Medulla oblongata (tissue), 1 donor: ENCODE measurements at regions not wholly inside any gene's neighbourhood (a gene's known extent, or its start where the extent isn't known, plus 50 kb on each side); places are given as distances from the start of the nearest gene placed in this dataset.
A peak's percentile ranks its signal among the peaks of the same experiment; 100 is the strongest.
"Not testable (repeated sequence)": the region's sequence is repeated elsewhere in the genome, so short reads cannot be mapped to it uniquely, and the experiment has no call there.

Experiments
- DNase-seq: peaks from one replicate; pipeline ENCODE4 v3.0.0-alpha.2; 2015; ENCODE audit errors: extremely low spot score

DNA sequence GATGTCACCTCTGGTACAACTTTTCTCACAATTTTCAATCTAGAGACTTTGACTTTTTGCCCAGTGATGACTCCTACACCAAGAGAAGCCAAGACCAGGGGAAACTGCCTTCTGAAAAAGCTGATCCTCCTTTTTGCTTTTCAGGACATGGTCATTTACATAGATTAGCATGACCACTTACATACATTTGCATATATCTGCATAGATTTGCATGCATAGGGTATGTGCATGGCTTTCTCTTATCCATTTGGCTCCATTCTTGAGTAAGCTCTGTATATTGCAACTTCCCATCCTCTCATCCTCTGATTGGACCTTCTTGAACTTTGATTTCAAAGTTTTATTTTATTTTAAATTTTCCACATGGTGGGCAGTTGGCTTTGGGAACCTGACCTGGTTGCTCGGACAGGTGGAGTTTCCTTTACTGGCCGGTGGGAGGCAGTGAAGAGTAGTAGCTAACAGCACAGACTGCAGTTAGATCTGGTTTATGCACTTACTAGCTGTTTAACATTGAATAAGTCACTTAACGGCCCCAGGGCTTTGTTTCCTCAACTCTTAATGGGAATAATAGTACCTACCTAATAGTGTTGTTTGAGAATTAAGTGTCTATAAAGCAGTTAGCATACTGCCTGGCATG, 92.9 kb downstream of the GPR139 start:
- no peak for DNase-seq

DNA sequence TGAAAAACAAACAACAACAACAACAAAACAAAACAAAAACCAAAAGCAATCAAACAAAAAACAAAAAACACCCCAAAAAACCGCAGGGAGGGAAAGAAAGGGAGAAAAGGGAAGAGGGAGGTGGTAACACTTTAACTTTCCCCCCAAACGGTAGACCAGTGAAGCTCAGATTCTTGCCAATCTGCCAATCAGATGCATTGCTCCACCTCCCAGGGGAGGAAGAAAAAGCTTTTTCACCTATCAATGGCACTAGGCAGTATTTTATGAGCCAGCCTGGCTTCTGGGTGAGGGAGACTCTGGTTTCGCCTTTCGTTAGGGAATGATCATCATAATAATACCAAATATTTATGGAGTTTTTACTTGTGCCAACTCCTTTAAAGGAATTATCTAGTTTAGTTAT, 94.1 kb downstream of the GPR139 start:
- DNase-seq, result no peak

DNA sequence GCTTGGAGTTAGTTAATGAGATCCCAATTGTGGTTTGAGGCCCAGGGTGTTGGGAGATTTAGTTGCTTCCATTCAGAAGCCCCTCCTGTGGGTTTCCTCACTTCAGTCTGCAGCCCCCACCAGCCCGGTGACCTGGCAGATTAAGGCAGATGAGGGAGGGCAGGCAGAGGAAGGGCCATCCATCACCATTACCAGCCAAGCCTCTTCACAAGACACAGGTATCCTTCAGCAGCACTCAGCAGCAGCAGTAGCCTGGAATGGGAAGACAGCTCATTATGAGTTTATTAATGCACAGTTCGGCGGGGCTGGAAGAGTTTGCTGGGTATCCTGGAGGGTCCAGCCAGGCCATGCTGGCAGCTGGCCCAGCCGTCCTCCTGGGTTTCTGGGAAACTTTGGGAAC, 90.0 kb upstream of the GPRC5B start:
- no peak for DNase-seq

DNA sequence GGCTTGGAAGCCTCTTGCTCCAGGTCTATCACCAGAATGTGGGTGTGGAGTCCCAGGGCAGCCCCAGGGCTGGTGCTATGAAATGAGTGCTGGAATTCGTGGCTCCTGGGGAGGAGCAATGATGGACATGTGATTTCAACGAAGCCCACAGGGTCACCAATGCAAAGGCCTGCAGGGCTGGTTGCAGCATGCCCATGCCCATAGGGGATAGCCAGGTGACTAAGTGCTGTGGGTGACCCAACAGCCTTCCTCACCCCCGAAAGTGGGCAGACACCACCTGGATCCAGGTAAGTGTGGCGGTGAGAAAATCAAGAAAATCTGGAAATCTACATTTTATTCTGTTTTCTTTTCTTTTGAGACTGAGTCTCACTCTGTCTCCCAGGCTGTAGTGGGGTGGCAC, 87.5 kb upstream of the GPRC5B start:
- no peak for DNase-seq

- DNase-seq, result no peak
Observed at GRCh38 chr16:19968891-19969683, 84.4 kb upstream of the GPRC5B start.

- no peak for DNase-seq
Observed at GRCh38 chr16:19967963-19968362, 83.3 kb upstream of the GPRC5B start.

GRCh38 chr16:19967561-19967960, 82.9 kb upstream of the GPRC5B start:
- no peak for DNase-seq

DNA sequence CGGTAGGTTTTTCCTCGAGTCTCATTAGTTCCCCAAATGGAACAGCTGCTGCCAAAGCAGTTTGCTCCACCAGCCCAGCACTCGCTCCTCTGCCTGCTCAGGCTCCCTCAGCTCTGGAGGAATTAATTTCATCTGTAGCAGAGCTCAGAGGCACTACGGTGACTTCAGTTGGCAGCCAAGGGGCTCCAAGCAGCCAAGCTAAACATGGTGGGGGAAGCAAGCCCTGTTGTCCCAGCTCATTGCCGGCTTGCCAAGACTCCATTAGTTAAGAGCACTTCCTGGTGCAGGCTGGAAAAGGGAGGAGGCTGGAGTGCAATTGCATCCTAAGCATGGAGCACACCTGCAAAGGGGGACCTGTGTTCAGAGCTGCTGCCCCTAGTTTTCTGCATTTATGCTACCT, 78.7 kb upstream of the GPRC5B start:
- peak; percentile 4 for DNase-seq

DNA sequence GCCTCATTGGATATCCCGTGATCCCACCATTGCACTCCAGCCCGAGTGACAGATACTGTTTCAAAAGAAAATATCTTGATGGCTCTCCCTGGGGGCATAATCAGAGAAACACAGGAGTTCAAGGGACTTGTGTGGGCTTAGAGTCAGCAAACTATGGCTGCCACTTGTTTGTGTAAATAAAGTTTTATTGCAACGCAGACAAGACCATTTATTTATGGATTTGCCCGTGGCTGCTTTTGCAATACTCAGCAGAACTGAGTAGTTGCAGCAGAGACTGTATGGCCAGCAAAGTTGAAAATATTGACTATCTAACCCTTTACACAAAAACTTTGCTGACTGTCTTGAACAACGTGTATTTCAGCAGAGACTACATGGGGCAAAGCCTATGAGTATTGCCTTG, 75.5 kb upstream of the GPRC5B start:
- DNase-seq, result no peak

DNA sequence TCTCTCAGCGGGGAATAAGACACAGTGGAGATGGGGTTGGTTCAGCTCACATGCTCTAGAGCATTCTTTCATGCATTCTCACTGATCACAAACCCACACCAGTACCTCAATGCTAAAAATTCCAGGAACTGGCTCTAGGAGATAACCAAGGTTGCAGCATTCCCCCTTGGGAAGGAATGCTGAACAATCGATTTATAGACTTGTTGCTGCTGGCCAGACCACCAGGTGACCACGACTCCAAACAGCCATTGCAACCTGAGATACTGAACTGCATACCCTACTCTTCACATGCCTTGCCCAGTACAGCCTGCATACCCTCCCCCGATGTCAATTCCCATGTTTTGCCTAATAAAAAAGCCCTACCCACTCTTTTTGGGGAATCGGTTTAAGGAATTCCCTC, 75.1 kb upstream of the GPRC5B start:
- no peak for DNase-seq

- not testable (repeated sequence) for DNase-seq
Observed at GRCh38 chr16:19955896-19956295, 71.2 kb upstream of the GPRC5B start.

DNA sequence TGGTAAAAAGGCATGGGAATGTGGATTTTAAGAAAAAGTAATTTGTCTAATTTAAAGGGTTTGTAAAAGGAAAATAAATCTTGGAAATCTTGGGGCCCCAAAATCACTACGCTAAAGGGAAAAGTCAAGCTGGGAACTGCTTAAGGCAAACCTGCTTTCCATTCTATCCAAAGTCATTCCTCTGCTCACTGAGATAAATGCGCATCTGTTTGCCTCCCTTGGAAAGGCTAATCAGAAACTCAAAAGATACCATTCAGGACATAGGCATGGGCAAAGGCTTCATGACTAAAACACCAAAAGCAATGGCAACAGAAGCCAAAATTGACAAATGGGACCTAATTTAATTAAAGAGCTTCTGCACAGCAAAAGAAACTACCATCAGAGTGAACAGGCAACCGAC, 70.4 kb upstream of the GPRC5B start:
- DNase-seq, result not testable (repeated sequence)

GRCh38 chr16:19948186-19949104, 63.8 kb upstream of the GPRC5B start:
- DNase-seq, result no peak

DNA sequence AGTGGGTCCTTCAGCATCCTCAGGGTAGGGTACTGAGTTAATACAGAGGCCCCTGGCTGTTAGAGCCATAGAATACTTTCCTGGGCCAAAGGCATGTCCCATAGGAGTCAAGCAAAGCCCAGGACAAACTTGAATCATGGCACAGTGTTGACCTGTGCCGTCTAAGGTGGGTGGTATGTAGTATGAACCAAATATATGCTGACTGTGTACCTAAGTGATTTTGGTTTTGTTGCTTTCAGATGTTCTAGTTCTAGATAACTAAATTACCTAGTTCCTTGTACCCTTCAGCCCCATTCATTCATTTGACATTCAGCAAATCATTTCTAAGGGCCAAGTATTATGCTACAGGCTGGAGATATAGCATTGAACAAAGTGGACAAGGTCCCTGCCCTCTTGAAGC, 61.3 kb upstream of the GPRC5B start:
- no peak for DNase-seq

GRCh38 chr16:19940195-19940594, 55.5 kb upstream of the GPRC5B start:
- DNase-seq, result no peak

DNA sequence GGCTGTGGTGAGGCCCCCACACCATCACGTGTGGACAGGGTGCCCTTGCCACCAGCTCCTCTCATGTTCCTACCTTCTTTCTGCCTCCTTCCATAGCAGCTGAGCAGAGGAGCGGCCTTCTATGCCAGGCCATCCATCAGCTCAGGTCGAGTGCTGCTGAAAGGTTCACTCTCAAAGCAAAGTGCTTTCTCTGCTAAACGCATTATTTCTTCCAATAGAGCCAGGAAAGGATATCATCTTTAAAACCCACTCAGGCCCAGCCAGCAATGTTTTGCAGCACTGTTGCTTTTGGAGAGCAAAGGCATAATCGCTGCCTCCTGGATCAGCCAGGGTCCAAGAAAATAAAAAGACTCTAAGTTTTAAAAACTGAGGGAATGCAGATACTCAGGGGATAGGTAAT, 54.9 kb upstream of the GPRC5B start:
- DNase-seq, result no peak

DNA sequence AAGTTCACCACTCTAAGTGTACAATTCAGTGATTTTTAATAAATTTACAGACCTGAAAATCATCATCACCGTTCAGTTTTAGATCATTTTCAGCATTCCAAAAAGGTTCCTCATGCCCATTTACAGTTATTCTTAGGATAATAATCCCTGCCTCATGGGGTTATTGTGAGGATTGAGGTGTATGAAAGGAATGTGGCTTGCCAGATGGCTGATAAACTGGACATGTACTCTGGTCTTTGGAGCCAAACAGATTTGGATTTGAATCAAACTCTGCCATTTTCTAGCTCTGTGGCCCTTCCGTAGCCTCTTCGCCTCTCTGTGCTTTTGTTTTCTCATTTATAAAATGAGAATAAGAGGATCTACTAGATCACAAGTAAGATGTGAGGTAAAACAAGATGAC, 53.9 kb upstream of the GPRC5B start:
- no peak for DNase-seq

- no peak for DNase-seq
Observed at GRCh38 chr16:19936441-19936840, 51.8 kb upstream of the GPRC5B start.

GRCh38 chr16:19935694-19936093, 51.0 kb upstream of the GPRC5B start:
- DNase-seq, result no peak
